Renal pelvis (tissue), 1 donor: ENCODE measurements at regions not wholly inside any gene's neighbourhood (a gene's known extent, or its start where the extent isn't known, plus 50 kb on each side); places are given as distances from the start of the nearest gene placed in this dataset.

Experiments
- DNase-seq: peaks from one replicate; pipeline ENCODE4 v3.0.0-alpha.2; 2013

DNA sequence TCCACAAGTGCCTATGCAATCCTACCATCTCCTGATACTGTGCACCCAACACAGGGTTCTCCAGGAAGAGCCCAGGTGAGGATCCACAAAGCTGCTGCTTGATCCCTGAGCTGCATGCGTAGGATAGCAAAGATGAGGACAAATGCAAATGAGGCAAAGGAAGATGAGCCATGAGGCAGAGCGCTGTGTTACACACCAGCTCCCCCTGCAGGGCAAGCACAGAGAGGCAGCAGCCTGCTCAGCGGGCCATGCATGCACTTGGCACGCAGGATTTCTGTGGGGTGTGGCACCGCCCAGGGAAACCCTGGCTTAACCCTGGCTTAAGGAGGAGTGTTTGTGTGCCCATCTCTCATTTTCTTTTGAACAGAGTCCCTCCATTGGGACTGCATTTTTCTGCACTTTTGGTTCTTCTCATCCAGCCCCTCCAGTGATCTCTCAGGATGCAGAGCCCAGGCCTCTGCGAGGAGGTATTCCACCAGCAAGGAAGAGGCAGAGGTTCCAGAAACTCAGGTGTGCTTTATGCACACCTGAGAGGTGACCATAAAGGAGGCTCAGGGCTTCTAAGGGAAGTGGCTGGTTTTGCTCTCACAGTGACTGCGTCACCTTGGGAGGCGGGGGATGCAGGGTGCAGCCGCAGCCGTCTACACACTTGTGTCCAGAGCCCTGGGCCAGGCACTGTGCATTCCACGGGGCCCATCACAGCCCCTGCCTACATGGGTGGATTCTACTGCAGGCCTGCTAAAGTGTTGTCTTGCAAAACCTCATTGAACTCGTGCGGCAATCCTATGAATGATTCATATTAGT lies 973.3 kb upstream of the TMEM132C start:
- no peak for DNase-seq

DNA sequence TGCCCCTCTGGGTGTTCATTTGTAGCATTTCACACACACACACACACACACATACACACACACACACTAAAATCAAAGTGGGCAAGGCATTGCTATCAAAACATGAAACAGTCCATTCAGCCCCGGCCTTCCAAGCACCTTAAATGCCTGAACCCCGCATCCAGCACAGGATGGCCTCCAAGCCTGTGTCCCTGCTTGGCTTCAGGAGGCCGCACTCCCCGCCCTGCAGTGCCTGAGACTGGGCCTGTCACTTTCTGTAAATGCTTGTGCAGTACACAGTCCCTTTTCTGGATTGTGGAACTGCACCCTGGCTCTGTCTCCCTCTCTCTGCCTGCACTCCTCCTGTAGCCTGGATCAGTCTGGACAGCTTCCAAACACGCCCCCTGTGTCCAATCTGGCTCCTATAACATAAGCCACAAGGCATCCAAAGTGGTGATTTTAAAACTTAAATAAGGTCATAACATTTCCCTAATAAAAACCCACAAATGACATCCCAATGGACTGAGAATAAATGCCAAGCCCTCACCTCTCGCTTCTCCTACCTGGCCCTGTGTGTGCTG lies 972.2 kb upstream of the TMEM132C start:
- no peak for DNase-seq

DNA sequence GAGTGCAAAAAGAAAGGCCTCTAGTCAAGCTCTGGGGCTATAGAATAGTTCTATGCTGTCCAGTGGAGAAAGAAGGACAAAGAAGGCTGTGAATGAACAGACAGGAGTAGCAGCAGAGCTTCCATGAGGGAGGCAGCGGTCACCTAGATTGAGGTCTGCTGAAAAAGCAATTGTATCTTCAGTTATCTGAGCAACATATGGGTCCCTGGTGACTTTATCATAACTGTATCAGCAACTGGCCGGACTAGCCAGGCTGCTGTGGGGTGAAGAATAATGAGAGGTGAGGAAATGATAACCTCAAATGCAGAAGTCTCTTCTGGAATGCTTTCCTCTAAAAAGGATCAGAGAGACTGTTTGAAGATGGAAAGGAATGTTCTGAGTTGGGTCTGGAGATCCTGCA lies 971.3 kb upstream of the TMEM132C start:
- no peak for DNase-seq

DNA sequence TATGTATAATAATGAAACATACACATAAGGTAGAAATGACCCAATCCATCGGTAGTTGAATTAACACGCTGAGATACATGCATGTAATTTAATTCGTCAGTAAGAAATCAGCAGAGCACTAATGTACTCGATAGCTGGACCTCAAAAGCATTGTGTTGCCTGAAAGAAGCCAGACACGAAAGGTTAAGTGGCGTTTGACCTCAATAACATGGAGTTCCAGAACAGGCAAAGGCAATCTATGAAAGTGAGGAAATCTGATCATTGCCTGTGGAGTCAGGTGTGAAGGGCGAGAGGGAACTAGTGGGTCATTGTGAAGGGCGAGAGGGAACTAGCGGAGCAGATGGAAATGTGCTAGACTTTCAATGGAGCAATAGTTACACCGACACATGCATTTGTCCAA lies 970.4 kb upstream of the TMEM132C start:
- no peak for DNase-seq

DNA sequence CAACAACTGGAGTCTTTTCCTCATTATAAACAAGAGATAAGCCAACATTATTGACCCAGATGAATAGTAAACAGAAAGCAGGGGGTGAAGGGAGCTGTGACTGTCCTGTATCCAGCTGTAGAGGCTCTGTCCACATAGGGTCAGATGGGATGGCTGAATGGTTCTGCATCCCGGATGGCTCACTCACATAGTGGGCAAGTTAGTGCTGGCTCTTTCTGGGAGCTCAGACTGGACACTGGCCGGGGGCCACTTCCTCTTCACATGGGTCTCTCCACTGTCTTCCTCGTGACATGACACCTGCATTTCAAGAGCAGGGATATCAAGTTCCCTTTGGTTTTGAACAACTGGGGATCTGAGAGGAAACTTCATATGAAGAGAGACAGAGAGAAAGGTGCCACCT lies 969.6 kb upstream of the TMEM132C start:
- no peak for DNase-seq

DNA sequence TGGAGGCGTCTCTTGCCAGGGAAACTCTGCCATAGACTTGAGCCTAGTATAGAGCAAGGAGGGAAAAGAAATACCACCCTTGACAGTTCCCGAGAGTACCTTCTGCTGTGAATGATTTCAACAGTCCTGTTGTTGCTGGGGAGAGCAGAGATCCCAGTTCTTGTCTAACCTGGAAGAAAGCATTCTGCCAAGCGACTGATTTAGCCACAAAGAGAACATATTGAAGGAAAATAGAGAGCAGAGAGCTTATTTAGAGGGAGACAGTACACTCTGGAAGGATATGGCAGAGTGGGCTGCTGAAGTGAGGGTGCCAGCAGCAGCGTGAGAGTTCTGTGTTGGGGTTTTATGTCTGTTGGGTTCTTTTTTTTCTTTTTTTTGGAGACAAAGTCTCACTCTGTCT lies 966.9 kb upstream of the TMEM132C start:
- no peak for DNase-seq

DNA sequence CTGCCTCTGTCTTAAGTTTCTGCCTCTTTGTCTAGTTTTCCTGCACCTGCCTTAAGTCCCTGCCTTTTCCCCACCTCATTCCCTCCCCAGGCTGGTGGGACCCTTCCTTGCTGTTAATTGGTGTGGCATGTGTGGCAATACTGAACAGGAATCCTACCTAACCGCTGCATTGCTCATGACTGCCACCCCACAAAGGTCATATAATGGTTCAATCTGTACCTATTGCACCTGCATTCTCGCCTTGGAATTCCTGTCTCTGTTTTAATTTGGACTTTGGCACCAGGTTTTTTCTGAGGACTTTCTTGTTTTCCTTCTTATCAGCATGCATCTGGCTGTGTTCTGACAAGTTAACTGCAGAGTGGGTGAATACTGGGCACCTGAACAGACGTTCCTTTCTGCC lies 966.2 kb upstream of the TMEM132C start:
- no peak for DNase-seq

DNA sequence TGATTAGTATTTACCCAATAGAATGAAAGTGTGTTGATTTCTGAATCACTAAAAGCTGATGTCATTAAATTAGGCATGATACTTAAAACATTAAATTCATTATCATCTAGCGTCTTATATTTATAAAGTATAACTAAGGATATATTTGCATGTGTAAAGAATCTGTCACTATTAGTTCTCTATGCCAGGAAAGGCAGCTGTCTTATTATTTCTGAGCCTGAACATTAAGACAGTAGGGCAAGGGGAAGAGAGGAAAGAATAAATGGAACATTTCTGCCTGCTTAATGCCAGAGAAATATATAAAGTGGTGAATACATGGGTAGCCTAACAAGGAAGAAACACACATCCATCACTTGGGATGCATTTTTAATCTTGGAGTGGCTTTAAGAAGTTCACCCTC lies 965.1 kb upstream of the TMEM132C start:
- DNase-seq: no peak

DNA sequence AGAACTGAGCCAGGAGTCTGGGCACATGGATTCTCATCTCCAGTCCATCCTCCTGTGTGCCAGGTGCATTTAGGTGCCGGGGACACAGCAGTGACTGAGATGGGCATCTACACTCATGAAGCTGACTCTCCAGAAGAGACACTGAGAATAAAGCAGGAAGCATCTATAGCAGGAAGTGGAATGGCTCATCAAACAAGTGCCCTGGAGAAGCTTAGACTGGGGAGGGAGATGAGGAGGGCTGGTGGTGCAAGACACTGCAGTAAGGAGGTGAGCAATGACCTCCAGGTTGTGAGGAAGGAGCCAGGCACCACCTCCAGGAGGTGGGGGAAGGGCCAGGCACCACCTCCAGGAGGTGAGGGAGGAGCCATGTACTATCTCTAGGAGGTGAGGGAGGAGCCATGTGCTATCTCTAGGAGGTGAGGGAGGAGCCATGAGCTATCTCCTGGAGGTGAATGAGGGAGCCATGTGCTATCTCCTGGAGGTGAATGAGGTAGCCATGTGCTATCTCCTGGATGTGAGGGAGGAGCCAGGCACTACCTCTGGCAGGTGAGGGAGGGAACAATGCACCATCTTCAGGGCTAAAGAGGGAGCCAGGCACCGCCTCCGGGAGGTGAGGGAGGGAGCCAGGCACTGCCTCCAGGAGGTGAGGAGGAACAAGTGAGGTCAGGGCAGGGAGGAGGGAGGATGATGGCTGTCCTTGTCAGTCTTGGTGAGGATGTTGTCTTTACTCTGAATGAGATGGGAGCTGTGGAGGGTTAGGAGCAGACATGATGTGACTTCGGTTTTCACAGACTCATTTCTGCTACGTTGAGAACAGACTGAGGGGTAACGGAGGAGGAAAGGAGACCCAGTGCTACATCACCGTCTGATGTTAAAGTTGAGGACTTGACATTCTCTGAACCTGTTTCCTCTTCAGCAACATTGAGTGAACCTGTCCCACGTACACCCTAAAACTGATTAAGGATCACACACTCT lies 961.9 kb upstream of the TMEM132C start:
- no peak for DNase-seq

DNA sequence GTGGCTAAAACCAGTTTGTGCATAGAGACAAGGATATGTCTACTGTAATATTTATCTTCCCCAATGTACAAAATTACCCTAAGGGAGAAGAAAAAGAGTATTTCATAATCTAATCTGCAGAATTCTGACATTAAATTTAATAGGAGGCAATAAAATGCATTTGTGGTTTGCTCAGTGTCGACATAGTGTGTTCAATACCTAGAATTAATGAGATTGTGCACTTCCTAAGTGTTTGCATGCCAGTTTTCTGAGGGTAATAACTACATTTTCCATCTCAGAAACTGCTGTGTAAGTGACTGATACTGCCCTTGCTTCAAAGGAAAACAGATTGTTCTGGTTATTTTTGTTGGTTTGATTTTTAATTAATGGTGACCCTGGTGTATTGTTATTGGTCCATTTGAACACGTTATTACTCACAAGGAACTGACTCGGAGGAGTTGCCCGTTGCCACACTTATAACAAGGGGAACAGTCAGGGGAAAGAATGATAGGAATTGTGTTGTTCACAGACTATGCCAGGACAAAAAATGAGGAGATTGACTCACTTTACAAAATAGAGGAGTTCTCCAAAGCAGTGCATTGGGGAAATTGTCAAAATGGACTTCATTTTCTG lies 960.3 kb upstream of the TMEM132C start:
- no peak for DNase-seq

DNA sequence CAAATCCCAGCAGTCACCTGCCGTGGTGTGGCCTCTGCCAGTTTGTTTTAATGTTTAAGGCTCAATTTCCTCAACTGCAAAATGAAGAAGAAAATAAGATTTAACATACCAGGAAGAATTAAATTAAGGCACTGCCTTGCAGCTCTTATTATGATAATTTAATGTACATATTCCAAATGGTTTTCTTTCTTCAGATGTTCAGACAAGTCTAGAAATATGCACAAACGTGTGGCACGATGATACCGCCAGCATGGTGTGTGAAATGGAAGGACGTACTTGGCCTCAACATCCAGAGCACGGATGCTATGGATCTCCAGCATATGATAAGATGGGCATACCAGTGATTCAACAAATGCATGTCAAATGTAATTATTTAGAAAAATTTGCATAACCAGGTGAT lies 959.4 kb upstream of the TMEM132C start:
- no peak for DNase-seq

DNA sequence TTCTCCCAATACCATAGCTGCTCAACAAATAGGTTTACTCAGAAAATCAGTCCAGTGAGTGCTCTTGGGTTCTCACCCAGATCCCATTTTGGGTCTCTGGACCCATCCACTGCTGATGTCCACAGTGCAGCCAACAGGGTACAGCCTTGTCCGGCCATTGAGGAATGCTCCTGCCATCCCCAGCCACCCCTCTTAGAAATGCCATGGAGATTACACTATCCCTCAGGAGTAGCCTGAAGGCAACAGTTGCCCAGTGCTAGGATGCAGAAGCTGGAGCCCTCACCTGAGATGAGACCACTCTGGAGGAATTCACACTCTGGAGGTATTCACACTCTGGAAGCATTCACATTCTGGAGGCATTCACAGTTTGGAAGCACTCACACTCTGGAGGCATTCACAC lies 958.8 kb upstream of the TMEM132C start:
- DNase-seq: no peak

DNA sequence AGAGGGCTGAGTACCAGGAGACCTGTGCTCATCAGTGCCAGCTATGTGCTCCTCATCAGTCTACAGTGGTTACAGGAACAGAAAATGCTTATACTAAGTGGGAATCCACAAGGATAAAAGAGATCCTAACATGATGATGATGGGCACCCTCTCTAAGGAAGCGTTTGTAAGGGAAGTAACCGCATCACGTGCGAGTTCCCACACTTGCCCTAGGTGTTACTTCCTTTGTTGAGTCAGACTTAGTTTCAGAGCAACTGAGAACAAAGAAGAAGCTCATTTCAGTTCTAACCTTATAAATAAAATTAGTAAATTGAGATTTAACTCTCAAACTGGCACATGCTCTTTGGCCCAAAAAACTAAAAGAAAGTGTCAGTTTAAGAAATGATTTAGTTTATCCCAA lies 956.4 kb upstream of the TMEM132C start:
- no peak for DNase-seq

DNA sequence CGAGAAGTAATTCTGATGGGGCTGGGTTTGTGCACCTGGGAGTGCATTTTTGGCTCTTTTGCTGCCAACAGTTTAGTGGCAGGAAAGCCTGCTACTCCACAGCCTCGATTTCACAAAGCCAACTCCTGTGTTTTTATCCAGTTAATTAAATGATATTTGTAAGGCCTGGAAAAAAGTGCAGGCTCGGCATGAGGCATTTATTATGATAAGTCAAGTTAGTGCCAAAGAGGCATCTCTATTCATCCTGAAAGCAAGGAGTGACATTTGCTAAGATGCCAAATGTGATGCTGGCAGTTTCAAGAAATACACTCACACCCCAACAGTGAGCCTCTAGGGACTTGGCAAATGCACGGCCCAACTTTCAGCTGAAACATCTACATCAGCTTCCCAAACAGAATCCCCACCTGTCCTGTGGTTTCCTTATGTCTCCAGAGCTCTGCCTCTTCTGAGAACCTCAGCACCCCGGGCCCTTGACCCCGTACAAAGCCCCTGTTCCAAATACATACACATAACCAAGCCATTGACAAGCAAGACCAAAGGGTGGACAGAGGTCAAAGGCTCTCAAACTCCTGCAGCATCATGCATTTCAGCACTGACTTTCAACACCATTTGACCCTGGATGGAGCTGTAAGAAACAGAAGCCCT lies 955.1 kb upstream of the TMEM132C start:
- DNase-seq: no peak

DNA sequence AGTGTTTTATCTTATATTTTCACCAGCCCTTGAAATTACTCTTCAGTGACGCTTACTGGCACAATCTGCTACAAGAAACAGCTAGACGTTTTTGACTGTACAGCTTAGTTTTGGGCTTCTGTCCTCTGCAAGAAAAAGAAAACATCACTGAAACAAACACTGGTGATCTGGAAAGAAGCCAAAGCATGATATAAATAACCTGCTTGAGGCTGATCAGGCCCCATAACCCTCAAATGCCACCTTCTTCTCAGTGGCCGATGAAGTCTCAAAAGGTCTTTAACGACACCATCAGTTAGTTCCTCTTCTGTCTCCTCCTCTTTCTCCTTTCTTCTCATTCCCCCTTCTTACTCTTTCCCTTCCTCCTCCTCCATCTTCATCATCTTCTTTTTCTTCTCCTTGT lies 942.3 kb upstream of the TMEM132C start:
- no peak for DNase-seq

DNA sequence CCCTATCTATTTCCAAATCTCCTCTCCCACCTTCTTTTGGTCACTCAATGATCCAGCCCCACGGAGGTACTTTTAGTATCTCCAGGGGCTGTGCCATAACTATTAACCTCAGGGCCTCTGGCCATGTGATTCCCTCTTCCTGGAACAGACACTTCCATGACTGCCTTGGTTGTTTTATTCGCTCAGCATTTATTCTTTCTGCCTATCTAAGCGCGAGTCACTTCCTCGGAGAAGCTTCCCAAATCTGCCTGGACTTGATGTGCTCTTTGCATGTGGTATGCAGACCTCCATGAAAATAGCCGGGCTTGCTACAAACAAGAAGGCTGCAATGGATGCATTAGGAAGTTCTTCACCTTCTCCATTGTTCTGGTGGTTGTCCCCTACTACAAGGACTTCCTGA lies 939.0 kb upstream of the TMEM132C start:
- DNase-seq: no peak

DNA sequence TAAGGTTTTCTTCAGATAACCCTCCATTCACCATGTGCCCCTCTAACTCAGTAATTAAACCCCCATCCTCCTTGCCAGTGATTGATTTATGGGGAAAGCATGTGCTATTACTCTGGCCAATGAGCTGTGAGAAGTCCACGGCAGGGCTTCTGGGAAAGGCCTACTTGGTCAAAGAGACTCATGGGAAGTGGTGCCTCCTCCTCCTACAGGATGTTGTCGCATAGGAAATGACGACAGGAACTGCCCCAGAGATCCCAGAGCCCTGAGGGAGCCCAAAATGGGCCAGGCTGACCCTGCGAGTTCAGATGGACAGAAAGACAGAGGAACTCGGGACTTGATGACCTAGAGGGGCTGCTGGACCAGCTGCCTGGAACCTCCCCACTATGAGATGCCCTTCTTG lies 938.1 kb upstream of the TMEM132C start:
- DNase-seq: no peak

DNA sequence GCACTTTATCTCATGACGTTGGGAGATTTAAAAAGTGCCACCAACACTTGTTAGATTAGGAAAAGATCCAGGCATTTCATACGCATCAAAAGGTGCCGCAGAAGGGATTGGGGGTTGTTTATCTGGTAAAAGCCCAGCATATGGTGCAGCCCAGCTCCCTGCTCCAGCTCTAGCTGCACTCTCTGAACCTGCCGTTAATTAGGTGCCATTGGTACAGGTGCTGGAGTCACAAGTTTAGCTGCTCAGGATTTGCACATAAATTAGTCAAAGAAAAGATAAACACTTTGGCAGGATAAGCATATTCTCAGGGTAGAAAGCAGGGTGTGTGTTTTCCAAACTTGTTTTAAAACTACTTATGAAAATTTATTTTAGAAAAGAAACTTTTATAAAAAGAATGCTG lies 932.6 kb upstream of the TMEM132C start:
- no peak for DNase-seq

DNA sequence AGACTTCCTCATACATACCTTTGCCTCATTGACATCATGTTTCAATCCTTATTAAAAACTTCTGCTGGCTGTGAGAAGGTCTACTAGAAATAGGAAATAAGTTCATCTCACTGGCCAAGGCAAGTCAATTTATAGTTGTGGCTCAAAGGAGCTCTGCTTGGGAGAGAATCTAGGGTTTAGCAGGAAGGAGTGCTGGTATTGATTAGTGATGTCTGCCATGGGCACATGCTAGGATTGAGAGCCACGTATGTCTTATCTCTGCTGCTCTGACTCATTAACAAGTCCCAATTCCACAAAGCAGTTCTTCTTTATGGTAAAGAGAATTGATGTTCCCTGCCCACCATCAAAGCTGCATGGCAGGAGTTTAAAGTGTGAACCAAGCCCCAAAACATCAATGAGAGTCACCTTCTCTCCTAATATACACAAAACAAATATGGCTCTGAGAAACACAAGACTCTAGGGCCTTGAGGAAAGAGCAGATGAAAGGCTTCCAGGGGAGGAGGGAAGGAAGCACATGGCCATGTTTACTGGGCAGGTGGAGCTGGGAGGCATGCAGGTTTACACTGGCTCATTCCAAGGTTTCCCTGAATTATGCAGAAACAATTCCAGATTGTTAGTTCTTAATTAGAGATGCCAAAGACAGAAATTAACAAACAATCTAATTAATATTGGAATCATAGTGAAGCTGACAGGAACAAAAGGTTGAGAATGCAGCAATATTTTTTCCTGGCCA lies 931.9 kb upstream of the TMEM132C start:
- no peak for DNase-seq

DNA sequence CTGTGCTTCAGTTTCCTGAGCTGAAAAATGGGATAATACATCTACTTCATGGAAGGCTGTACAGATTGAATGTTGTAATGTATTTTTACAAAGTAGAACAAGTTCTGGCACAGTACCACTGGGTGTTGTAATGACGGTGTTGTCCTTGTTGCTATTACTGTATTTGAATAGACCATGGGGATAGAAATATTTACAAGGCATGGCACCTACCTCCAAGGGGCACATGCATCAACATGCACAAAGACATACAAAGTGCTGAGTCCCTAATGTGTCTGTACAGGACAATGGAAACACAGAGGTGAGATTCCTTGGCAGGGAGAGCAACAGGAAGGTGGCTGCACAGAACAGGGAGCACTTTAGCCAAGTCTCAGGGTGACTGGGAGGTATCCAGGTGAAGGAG lies 930.6 kb upstream of the TMEM132C start:
- DNase-seq: no peak

DNA sequence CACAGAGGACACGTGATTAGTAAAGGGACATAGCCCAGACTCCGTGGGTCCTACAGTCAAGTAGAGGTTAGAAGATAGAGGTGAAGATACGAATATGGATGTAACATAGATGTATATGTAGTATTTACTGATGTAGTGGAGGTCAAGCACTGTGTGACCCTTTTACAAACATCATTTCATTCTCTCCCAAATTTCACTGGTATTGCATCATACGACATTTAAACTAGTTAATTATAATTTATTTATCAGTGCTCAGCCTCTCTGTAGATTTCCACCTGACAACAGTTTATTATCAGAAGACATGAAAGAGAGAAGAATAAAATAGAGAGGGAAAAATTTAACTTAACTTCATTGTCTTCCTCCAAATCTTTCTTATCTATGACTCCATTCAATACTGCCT lies 927.9 kb upstream of the TMEM132C start:
- no peak for DNase-seq
